HepG2 (cell line): ENCODE measurements at regions not wholly inside any gene's neighbourhood (a gene's known extent, or its start where the extent isn't known, plus 50 kb on each side); places are given as distances from the start of the nearest gene placed in this dataset.

Source experiments
- ATAC-seq: fragments of 200-7000 bp; cut with Tn5 transposase; 3 replicates; pipeline ENCODE4 v1.9.1; 2020; ENCODE audit warnings: mild to moderate bottlenecking, moderate library complexity
- BruUV-seq: library from RNA; stranded (reverse); fragments of 400-500 nt; replicated peaks from 2 replicates; lab custom pipeline; 2021; lab: Mats Ljungman, UMichigan
- CTCF ChIA-PET: fragments of 300-600 bp; formaldehyde crosslinking; extraction: SDS; loops from one replicate; lab custom pipeline; 2021; ENCODE audit warnings: low total read pairs, inconsistent platforms, low intra/inter-chr PET ratio; lab: Yijun Ruan, JAX
- POLR2A ChIA-PET: fragments of 350-600 bp; sonication (Branson Sonifier 250); formaldehyde crosslinking; loops from one replicate; lab custom pipeline; 2020; ENCODE audit warnings: antibody characterized with exemption, inconsistent platforms; lab: Yijun Ruan, JAX
- DNase-seq: peaks from one replicate; pipeline ENCODE4 v3.0.0-alpha.2; 2015; ENCODE audit warnings: low spot score
- FAIRE-seq: peaks from 3 replicates; lab custom pipeline; 2011; peaks lifted over from hg19 to GRCh38; lab: Jason Lieb, UNC
- H2AFZ ChIP-seq: one replicate; pipeline ENCODE4 v1.6.1; 2011; ENCODE audit warnings: low read length, inconsistent platforms
- H3K27ac ChIP-seq: fragments of 300-600 bp; 3 replicates; pipeline ENCODE4 v1.8.0; 2011; ENCODE audit warnings: mixed run types, mild to moderate bottlenecking, mixed read lengths, low read length, inconsistent platforms; ENCODE audit not compliant: insufficient read depth; ENCODE audit errors: extremely low read length
- H3K27me3 ChIP-seq, 2 experiments: fragments of 200-600 bp in 1 of 2; 2 replicates in 1 of 2; 3 replicates in 1 of 2; pipeline versions ENCODE4 v1.6.0 to v1.8.0; 2011; ENCODE audit warnings: low read length in 2 of 2, mild to moderate bottlenecking in 2 of 2, moderate library complexity in 2 of 2, inconsistent platforms in 1 of 2; ENCODE audit not compliant: insufficient read depth in 2 of 2, control insufficient read depth in 1 of 2
- H3K36me3 ChIP-seq, 2 experiments: fragments of 200-600 bp in 1 of 2; replicated peaks in 1 of 2; 2 replicates in 1 of 2; 3 replicates in 1 of 2; pipeline versions ENCODE4 v1.5.1 to v1.8.0; 2011; ENCODE audit warnings: low read length in 2 of 2, inconsistent platforms in 1 of 2; ENCODE audit not compliant: insufficient read depth in 2 of 2, control insufficient read depth in 1 of 2
- H3K4me1 ChIP-seq: 2 replicates; pipeline ENCODE4 v1.5.1; 2012; ENCODE audit warnings: low read length, inconsistent platforms; ENCODE audit not compliant: insufficient read depth
- H3K4me2 ChIP-seq: 2 replicates; pipeline ENCODE4 v1.6.0; 2011; ENCODE audit warnings: low read depth, low read length, inconsistent platforms
- H3K4me3 ChIP-seq, 3 experiments: fragments of 200-600 bp in 1 of 3; sonication (generic), shearing (Covaris generic) in 1 of 3; replicated peaks in 1 of 3; 2 replicates each; pipeline ENCODE4 v1.5.1; 2011 to 2016; ENCODE audit warnings: low read length in 3 of 3, inconsistent platforms in 2 of 3, low read depth in 2 of 3, mild to moderate bottlenecking in 2 of 3, control low read depth in 1 of 3, mixed read lengths in 1 of 3; ENCODE audit not compliant: insufficient read depth in 1 of 3
- H3K79me2 ChIP-seq: one replicate; pipeline ENCODE4 v1.6.1; 2011; ENCODE audit warnings: low read length, inconsistent platforms; ENCODE audit not compliant: insufficient read depth
- H3K9ac ChIP-seq: 2 replicates; pipeline ENCODE4 v1.6.0; 2011; ENCODE audit warnings: mild to moderate bottlenecking, low read depth, low read length, inconsistent platforms; ENCODE audit not compliant: insufficient read depth
- H3K9me3 ChIP-seq: 2 replicates; pipeline ENCODE4 v1.5.1; 2012; ENCODE audit warnings: mild to moderate bottlenecking, low read length
- H4K20me1 ChIP-seq: 2 replicates; pipeline ENCODE4 v1.6.0; 2011; ENCODE audit warnings: inconsistent platforms, mild to moderate bottlenecking, low read length, moderate library complexity; ENCODE audit not compliant: insufficient read depth
- ATF7-NPFF ChIP-seq: sonication (generic); formaldehyde crosslinking; IDR thresholded peaks from 2 replicates; pipeline ENCODE4 v1.8.1; 2023; ENCODE audit warnings: mild to moderate bottlenecking, low read depth, missing genetic modification reagents, moderate library complexity
- HDAC2 ChIP-seq: sonication (generic); formaldehyde crosslinking; IDR thresholded peaks from 2 replicates; pipeline ENCODE4 v1.4.0; 2020; ENCODE audit warnings: missing genetic modification reagents
- MED8 ChIP-seq: sonication (generic); formaldehyde crosslinking; IDR thresholded peaks from 2 replicates; pipeline ENCODE4 v1.8.1; 2023; ENCODE audit warnings: mild to moderate bottlenecking, missing genetic modification reagents; ENCODE audit not compliant: insufficient replicate concordance
- RFX1 ChIP-seq: fragments of 450-650 bp; IDR thresholded peaks from 2 replicates; pipeline ENCODE4 v1.6.1; 2017
- RFX5 ChIP-seq: IDR thresholded peaks from 2 replicates; pipeline ENCODE4 v1.6.1; 2011; ENCODE audit warnings: low read depth, low read length, improper control_type of control experiment
- SKI ChIP-seq: fragments of 450-650 bp; IDR thresholded peaks from one replicate; pipeline ENCODE4 v1.6.1; 2018; ENCODE audit warnings: mild to moderate bottlenecking; ENCODE audit not compliant: partially characterized antibody
- THRA ChIP-seq: sonication (generic); formaldehyde crosslinking; IDR thresholded peaks from 2 replicates; pipeline ENCODE4 v1.4.0; 2020; ENCODE audit warnings: missing genetic modification reagents, borderline replicate concordance
- ZBTB4 ChIP-seq: sonication (generic); formaldehyde crosslinking; IDR thresholded peaks from 2 replicates; pipeline ENCODE4 v1.4.0; 2020; ENCODE audit warnings: missing genetic modification reagents, mild to moderate bottlenecking, borderline replicate concordance
- ZHX1 ChIP-seq: sonication (generic); formaldehyde crosslinking; IDR thresholded peaks from 2 replicates; pipeline ENCODE4 v1.8.1; 2022; ENCODE audit warnings: low read depth, mild to moderate bottlenecking, missing genetic modification reagents
- ZNF496 ChIP-seq: sonication (generic); formaldehyde crosslinking; IDR thresholded peaks from 2 replicates; pipeline ENCODE4 v1.8.1; 2023; ENCODE audit warnings: mild to moderate bottlenecking, moderate library complexity, missing genetic modification reagents; ENCODE audit not compliant: insufficient replicate concordance
- ZNF609 ChIP-seq: sonication (generic); formaldehyde crosslinking; IDR thresholded peaks from 2 replicates; pipeline ENCODE4 v1.4.0; 2020; ENCODE audit warnings: mild to moderate bottlenecking, missing genetic modification reagents, borderline replicate concordance
- WGBS: methylation state at CpG from one replicate; pipeline ENCODE4 v1.1.6; 2017; ENCODE audit warnings: low lambda C conversion rate; 5-methylcytosine and 5-hydroxymethylcytosine counted together
- in situ Hi-C: cut with HindIII; loops from 2 replicates; pipeline ENCODE4 v1.10.0; 2017; ENCODE audit warnings: low pct_unique_long_range_greater_than_20kb; ENCODE audit not compliant: extremely low pct_ligation_motif_present
- intact Hi-C: fragments of 100-400 bp; cut with micrococcal nuclease; formaldehyde crosslinking; loops from one replicate; pipeline ENCODE4 v1.10.0; 2022; ENCODE audit not compliant: unreplicated experiment

- WGBS: 0% methylated on average over 2 of the region's 2 CpGs
- no peaks in the 10 kb centered on the region for H4K20me1 ChIP-seq
- no peak for TF ChIP-seq ATF7-NPFF (CRISPR knock-in tag)
- TF ChIP-seq ZBTB4: no peak
- no peak for TF ChIP-seq THRA (CRISPR knock-in tag)
- TF ChIP-seq ZNF496 (CRISPR knock-in tag): no peak
- no peak for TF ChIP-seq HDAC2 (CRISPR knock-in tag)
- TF ChIP-seq RFX5: no peak
- no peak for TF ChIP-seq ZHX1 (CRISPR knock-in tag)
- no peak for TF ChIP-seq SKI
- TF ChIP-seq RFX1: no peak
- no peak for TF ChIP-seq MED8 (CRISPR knock-in tag)
- no peak for TF ChIP-seq ZNF609 (CRISPR knock-in tag)
Measured at GRCh38 chr4:31595496-31595895, 875.3 kb downstream of the PCDH7 start.

More at GRCh38 chr4:31595496-31595895, 875.3 kb downstream of the PCDH7 start:
- Histone ChIP-seq H3K79me2 (no peaks in the 10 kb centered on the region), H3K4me3 (no peak overlapping the region), H3K4me2 (no peak overlapping the region), H2AFZ (no peak overlapping the region), H3K36me3 (no peaks in the 10 kb centered on the region), H3K9ac (no peak overlapping the region), H3K9me3 (0 out of 2 replicates have a peak, but pooled peaks cover 4% of the 10 kb centered on the region), H3K27me3 (no peaks in the 10 kb centered on the region), H3K27ac (no peak overlapping the region), H3K4me1 (no peaks in the 10 kb centered on the region)
- DNase-seq: no peak
- POLR2A ChIA-PET: no interaction called here
- no TSS peak for BruUV-seq
- intact Hi-C loops (no loop called here), in situ Hi-C loops (no loop called here)
- ATAC-seq: no peak
- CTCF ChIA-PET: no interaction called here
- no peak for FAIRE-seq
